ENCODE measurements at regions not wholly inside any gene's neighbourhood (a gene's known extent, or its start where the extent isn't known, plus 50 kb on each side); places are given as distances from the start of the nearest gene placed in this dataset.

GRCh38 chr11:109203176-109203575 lies 218.8 kb upstream of the C11orf87 start:
- H3K27me3 ChIP-seq (ENCODE audit: control insufficient read depth, insufficient read depth, low read length): no peaks in the 10 kb centered on the region
- no peaks in the 10 kb centered on the region for H3K36me3 ChIP-seq (replicated peaks; ENCODE audit: control insufficient read depth, insufficient read depth, low read length)
- DNase-seq: no peak
- H3K4me3 ChIP-seq (ENCODE audit: insufficient read depth, low read depth, low read length): no peak overlapping the region

DNA sequence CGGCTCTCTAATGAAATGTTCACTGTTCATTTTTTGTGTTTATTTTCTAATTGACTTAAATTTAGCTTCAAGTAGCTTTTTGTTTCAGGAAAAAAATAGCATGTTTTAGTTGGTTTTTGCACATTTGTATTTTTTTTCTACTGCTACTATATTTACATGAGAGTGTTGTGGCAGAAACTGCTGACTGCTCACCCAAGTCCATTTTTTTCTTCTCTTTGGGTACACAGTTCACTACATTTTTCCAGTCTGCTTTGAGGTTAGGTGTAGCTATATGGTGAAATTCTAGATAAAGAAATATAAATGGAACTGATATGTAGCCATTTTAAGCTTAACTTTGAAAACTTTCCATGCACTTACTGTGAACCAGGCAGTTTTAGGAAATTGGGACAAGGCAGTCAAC lies 216.7 kb upstream of the C11orf87 start:
- Histone ChIP-seq H3K36me3 (replicated peaks; ENCODE audit: control insufficient read depth, insufficient read depth, low read length) (no peaks in the 10 kb centered on the region), H3K27me3 (ENCODE audit: control insufficient read depth, insufficient read depth, low read length) (no peaks in the 10 kb centered on the region), H3K4me3 (ENCODE audit: insufficient read depth, low read depth, low read length) (no peak overlapping the region)
- DNase-seq: no peak

GRCh38 chr11:109208121-109208520 lies 213.9 kb upstream of the C11orf87 start:
- Histone ChIP-seq H3K36me3 (replicated peaks; ENCODE audit: control insufficient read depth, insufficient read depth, low read length) (no peaks in the 10 kb centered on the region), H3K4me3 (ENCODE audit: insufficient read depth, low read depth, low read length) (no peak overlapping the region), H3K27me3 (ENCODE audit: control insufficient read depth, insufficient read depth, low read length) (no peaks in the 10 kb centered on the region)
- no peak for DNase-seq

- no peak for DNase-seq
- Histone ChIP-seq H3K36me3 (replicated peaks; ENCODE audit: control insufficient read depth, insufficient read depth, low read length) (no peaks in the 10 kb centered on the region), H3K4me3 (ENCODE audit: insufficient read depth, low read depth, low read length) (no peak overlapping the region), H3K27me3 (ENCODE audit: control insufficient read depth, insufficient read depth, low read length) (no peaks in the 10 kb centered on the region)
Measured at GRCh38 chr11:109209572-109209971, 212.4 kb upstream of the C11orf87 start.

DNA sequence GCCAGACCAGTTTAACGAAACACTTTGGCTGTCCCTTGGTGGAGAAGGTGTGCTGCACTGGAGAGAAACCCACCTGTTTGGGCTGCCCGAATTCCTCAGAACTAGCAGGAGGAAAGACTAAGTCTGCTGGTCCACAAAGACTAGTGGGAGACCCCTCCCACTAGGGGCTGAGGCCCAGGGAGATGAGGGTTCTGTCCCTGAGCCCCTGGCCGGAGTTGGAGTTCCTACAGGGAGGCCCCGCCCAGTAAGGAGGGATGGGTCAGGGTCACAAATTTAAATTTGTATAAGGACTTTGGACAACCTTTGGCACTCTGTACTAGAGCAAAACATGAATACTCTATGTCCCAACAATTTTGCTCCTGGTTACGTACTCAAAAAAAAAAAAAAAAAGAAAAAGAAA lies 200.8 kb upstream of the C11orf87 start:
- Histone ChIP-seq H3K36me3 (replicated peaks; ENCODE audit: control insufficient read depth, insufficient read depth, low read length) (no peaks in the 10 kb centered on the region), H3K27me3 (ENCODE audit: control insufficient read depth, insufficient read depth, low read length) (no peaks in the 10 kb centered on the region)
- DNase-seq: no peak

GRCh38 chr11:109222761-109223160 lies 199.2 kb upstream of the C11orf87 start:
- no peak for DNase-seq
- Histone ChIP-seq H3K4me3 (ENCODE audit: insufficient read depth, low read depth, low read length) (no peak overlapping the region), H3K27me3 (ENCODE audit: control insufficient read depth, insufficient read depth, low read length) (no peaks in the 10 kb centered on the region)

More for the DNA sequence above, 200.8 kb upstream of the C11orf87 start:
- no peak overlapping the region for H3K4me3 ChIP-seq (ENCODE audit: insufficient read depth, low read depth, low read length)

GRCh38 chr11:109223451-109223850 lies 198.5 kb upstream of the C11orf87 start:
- no peaks in the 10 kb centered on the region for H3K36me3 ChIP-seq (replicated peaks; ENCODE audit: control insufficient read depth, insufficient read depth, low read length)

More at GRCh38 chr11:109222761-109223160, 199.2 kb upstream of the C11orf87 start:
- no peaks in the 10 kb centered on the region for H3K36me3 ChIP-seq (replicated peaks; ENCODE audit: control insufficient read depth, insufficient read depth, low read length)

GRCh38 chr11:109229682-109230081 lies 192.3 kb upstream of the C11orf87 start:
- Histone ChIP-seq H3K27me3 (ENCODE audit: control insufficient read depth, insufficient read depth, low read length) (no peaks in the 10 kb centered on the region), H3K36me3 (replicated peaks; ENCODE audit: control insufficient read depth, insufficient read depth, low read length) (no peaks in the 10 kb centered on the region), H3K4me3 (ENCODE audit: insufficient read depth, low read depth, low read length) (no peak overlapping the region)
- DNase-seq: no peak

More at GRCh38 chr11:109223451-109223850, 198.5 kb upstream of the C11orf87 start:
- H3K27me3 ChIP-seq (ENCODE audit: control insufficient read depth, insufficient read depth, low read length): no peaks in the 10 kb centered on the region
- H3K4me3 ChIP-seq (ENCODE audit: insufficient read depth, low read depth, low read length): no peak overlapping the region
- no peak for DNase-seq

DNA sequence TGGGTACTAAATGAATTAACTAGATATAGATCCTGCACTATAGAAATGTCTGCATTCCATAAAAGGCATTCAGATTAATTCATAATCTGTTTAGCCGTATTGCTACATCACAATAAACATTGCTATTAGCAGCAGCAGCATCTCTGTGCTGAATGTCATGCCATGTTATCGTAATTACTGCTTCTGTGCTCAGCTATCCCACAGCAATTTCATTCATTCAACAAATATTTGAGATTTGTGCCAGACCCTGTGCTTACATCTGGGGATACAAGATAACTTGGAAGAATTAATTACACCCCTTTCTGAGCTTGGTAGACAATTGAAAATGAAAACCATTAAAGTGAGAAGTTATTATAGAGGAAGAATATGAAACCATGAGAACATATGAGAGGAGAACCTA lies 185.8 kb upstream of the C11orf87 start:
- Histone ChIP-seq H3K36me3 (replicated peaks; ENCODE audit: control insufficient read depth, insufficient read depth, low read length) (no peaks in the 10 kb centered on the region), H3K4me3 (ENCODE audit: insufficient read depth, low read depth, low read length) (no peak overlapping the region), H3K27me3 (ENCODE audit: control insufficient read depth, insufficient read depth, low read length) (no peaks in the 10 kb centered on the region)
- no peak for DNase-seq

DNA sequence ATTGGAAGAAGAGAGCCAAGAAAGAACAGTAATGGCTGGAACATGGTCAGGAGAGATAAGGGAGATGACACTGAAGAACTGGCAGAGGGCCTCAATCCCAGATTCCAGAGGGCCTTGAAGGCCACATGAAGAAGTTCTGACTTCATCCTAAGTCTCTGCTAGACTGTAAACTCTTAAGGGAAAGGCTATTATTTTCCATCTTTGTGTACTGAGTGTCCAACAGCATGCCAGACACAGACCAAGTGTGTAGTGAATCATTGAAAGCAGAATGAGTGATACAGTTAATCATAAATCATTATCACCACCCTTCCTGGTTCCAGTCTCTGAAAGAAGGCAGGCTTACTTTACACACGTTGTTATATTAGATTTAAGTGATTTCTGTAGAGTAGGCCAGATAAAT lies 185.3 kb upstream of the C11orf87 start:
- DNase-seq: no peak
- Histone ChIP-seq H3K27me3 (ENCODE audit: control insufficient read depth, insufficient read depth, low read length) (no peaks in the 10 kb centered on the region), H3K36me3 (replicated peaks; ENCODE audit: control insufficient read depth, insufficient read depth, low read length) (no peaks in the 10 kb centered on the region), H3K4me3 (ENCODE audit: insufficient read depth, low read depth, low read length) (no peak overlapping the region)

DNA sequence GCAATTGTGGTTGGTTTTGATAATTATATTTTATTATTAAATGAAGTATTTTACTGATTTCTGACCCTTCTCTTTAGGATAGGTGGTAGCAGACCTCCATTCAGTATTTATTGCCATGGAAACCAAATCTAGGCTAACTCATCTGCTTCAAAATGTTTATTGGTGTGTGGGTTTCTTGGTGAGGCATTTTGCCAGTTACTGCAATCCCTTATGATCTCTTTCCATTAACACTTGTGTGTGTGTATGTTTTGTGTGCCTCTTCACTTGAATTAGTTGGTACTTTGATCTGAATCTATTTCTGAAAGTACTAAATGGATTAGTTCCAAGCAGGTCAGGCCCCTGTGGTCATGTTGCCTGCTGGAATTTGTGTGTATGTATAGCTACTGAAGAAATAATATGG lies 184.4 kb upstream of the C11orf87 start:
- no peaks in the 10 kb centered on the region for H3K36me3 ChIP-seq (replicated peaks; ENCODE audit: control insufficient read depth, insufficient read depth, low read length)
- no peaks in the 10 kb centered on the region for H3K27me3 ChIP-seq (ENCODE audit: control insufficient read depth, insufficient read depth, low read length)
- H3K4me3 ChIP-seq (ENCODE audit: insufficient read depth, low read depth, low read length): no peak overlapping the region
- DNase-seq: no peak

- Histone ChIP-seq H3K27me3 (ENCODE audit: control insufficient read depth, insufficient read depth, low read length) (no peaks in the 10 kb centered on the region), H3K4me3 (ENCODE audit: insufficient read depth, low read depth, low read length) (no peak overlapping the region), H3K36me3 (replicated peaks; ENCODE audit: control insufficient read depth, insufficient read depth, low read length) (no peaks in the 10 kb centered on the region)
- no peak for DNase-seq
Measured at GRCh38 chr11:109241988-109242536, 179.9 kb upstream of the C11orf87 start.

DNA sequence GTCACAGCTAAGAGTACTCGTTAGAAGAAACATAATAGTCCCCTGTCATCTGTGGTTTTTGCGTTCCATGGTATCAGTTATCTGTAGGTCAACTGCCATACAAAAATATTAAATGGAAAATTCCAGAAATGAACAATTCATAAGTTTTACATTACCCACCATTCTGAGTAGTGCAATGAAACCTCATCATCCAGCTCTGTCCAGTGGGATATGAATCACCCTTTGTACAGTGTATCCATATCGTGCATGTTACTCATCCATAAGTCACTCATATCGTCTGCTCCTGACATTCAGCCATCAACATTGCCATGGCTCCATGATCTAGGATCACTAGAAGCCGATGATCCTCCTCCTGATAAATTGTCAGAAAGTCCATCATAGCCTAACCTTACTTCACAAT lies 174.9 kb upstream of the C11orf87 start:
- no peaks in the 10 kb centered on the region for H3K27me3 ChIP-seq (ENCODE audit: control insufficient read depth, insufficient read depth, low read length)
- DNase-seq: no peak

GRCh38 chr11:109249597-109249996 lies 172.4 kb upstream of the C11orf87 start:
- H3K27me3 ChIP-seq (ENCODE audit: control insufficient read depth, insufficient read depth, low read length): no peaks in the 10 kb centered on the region
- H3K36me3 ChIP-seq (replicated peaks; ENCODE audit: control insufficient read depth, insufficient read depth, low read length): no peaks in the 10 kb centered on the region
- no peak for DNase-seq
- H3K4me3 ChIP-seq (ENCODE audit: insufficient read depth, low read depth, low read length): no peak overlapping the region

More for the DNA sequence above, 174.9 kb upstream of the C11orf87 start:
- Histone ChIP-seq H3K4me3 (ENCODE audit: insufficient read depth, low read depth, low read length) (no peak overlapping the region), H3K36me3 (replicated peaks; ENCODE audit: control insufficient read depth, insufficient read depth, low read length) (no peaks in the 10 kb centered on the region)

DNA sequence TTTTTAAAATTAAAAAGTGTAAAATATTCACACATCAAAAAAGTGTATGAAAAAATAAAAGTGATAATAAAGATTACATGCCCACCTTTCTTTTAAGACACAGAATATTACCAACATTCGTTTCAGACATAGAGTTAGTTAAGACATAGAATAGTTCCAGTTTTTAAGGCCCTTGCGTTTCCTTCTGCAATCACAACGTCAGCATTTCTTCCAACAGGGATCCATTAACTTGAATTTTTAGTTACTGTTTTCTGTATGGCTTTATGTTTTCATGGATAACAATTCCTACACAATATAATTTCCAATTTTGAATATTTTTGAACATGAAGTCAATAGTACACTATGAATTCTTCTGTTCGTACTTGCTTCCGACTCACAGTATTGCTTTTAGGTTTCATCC lies 170.8 kb upstream of the C11orf87 start:
- no peak for DNase-seq
- no peaks in the 10 kb centered on the region for H3K27me3 ChIP-seq (ENCODE audit: control insufficient read depth, insufficient read depth, low read length)
- H3K36me3 ChIP-seq (replicated peaks; ENCODE audit: control insufficient read depth, insufficient read depth, low read length): no peaks in the 10 kb centered on the region
- H3K4me3 ChIP-seq (ENCODE audit: insufficient read depth, low read depth, low read length): no peak overlapping the region

DNA sequence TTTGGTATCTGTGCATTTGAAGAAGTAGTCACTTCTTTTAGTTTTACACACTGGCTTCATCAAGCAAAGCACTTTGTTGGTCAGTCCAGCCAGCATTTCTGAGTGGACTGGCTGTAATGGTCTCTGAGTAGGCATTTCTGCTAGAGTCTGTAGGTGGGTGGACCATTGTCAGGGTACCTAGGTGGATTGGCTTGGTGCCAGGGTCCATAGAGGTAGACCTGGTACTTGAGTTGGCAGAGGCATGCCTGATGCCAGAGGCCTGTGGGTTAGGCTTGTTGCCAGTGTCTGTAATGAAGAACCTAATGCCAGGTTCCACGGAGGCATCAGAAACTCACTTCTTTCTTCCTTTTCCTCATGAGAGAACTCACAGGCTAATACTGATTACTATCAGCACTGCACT lies 157.9 kb upstream of the C11orf87 start:
- DNase-seq: no peak

More for the DNA sequence above, 157.9 kb upstream of the C11orf87 start:
- Histone ChIP-seq H3K4me3 (ENCODE audit: insufficient read depth, low read depth, low read length) (no peak overlapping the region), H3K36me3 (replicated peaks; ENCODE audit: control insufficient read depth, insufficient read depth, low read length) (no peaks in the 10 kb centered on the region), H3K27me3 (ENCODE audit: control insufficient read depth, insufficient read depth, low read length) (no peaks in the 10 kb centered on the region)
